ENCODE measurements at regions not wholly inside any gene's neighbourhood (a gene's known extent, or its start where the extent isn't known, plus 50 kb on each side); places are given as distances from the start of the nearest gene placed in this dataset.

- Histone ChIP-seq H4K8ac (ENCODE audit: low read depth, low read length) (no peak overlapping the region), H3K23ac (ENCODE audit: low read depth, low read length, poor library complexity) (no peak overlapping the region), H3K9ac (ENCODE audit: low read depth, low read length, poor library complexity) (no peak overlapping the region), H3K36me3 (replicated peaks in 1 of 2; ENCODE audit: control insufficient read depth in 2 of 2, insufficient read depth in 2 of 2, low read length in 2 of 2) (no peaks in the 10 kb centered on the region), H2AK5ac (ENCODE audit: low read depth, low read length) (no peak overlapping the region), H2BK120ac (ENCODE audit: low read depth, low read length) (no peak overlapping the region), H2AFZ (ENCODE audit: low read length) (no peak overlapping the region), H3K14ac (ENCODE audit: low read length) (no peak overlapping the region), H3K79me1 (ENCODE audit: low read depth, low read length) (no peaks in the 10 kb centered on the region), H3K27me3 (ENCODE audit: control insufficient read depth in 3 of 3, insufficient read depth in 3 of 3, low read depth in 1 of 3, low read length in 3 of 3) (peaks cover 0 to 8% (median 0%) of the 10 kb centered on the region in 3 experiments), H3K4me3 (ENCODE audit: low read length in 2 of 2) (no peak overlapping the region), H3K27ac (replicated peaks; ENCODE audit: low read length) (no peak overlapping the region), H3K4me1 (ENCODE audit: control insufficient read depth in 2 of 2, insufficient read depth in 1 of 2, low read depth in 1 of 2, low read length in 2 of 2) (no peaks in the 10 kb centered on the region), H3K4me2 (ENCODE audit: insufficient read depth, low read length, poor library complexity, severe bottlenecking) (no peak overlapping the region), H2BK12ac (ENCODE audit: low read length) (no peak overlapping the region), H3K9me3 (replicated peaks in 1 of 2; ENCODE audit: control insufficient read depth in 2 of 2, insufficient read depth in 1 of 2, low read depth in 1 of 2, low read length in 2 of 2) (peaks cover 9 to 10% of the 10 kb centered on the region in 2 donors), H2BK5ac (ENCODE audit: low read length) (no peak overlapping the region), H2BK15ac (ENCODE audit: low read length) (no peak overlapping the region), H3K18ac (ENCODE audit: low read length) (no peak overlapping the region), H4K91ac (ENCODE audit: low read depth, low read length, poor library complexity) (no peak overlapping the region), H3K4ac (ENCODE audit: low read length) (no peak overlapping the region)
- WGBS, 2 donors (ENCODE audit: extremely low coverage in 2 of 2, insufficient read length in 2 of 2, insufficient replicate concordance in 1 of 2) = no CpG with 5 or more reads among the region's 2 CpGs
- no peak for DNase-seq (ENCODE audit: low spot score)
These were observed 64.1 kb downstream of the ZDHHC19 start for GRCh38 chr3:196147116-196147515.

GRCh38 chr3:196145468-196146262 lies 63.8 kb upstream of the TFRC start:
- H3K4ac ChIP-seq (ENCODE audit: low read length) = no peak overlapping the region
- H3K4me3 ChIP-seq (ENCODE audit: low read length in 2 of 2) = no peak overlapping the region
- no peak overlapping the region for H2AFZ ChIP-seq (ENCODE audit: low read length)
- H3K27me3 ChIP-seq (ENCODE audit: control insufficient read depth in 3 of 3, insufficient read depth in 3 of 3, low read depth in 1 of 3, low read length in 3 of 3) = peaks cover 0 to 8% (median 0%) of the 10 kb centered on the region in 3 experiments
- H2BK12ac ChIP-seq (ENCODE audit: low read length) = no peak overlapping the region
- H2BK15ac ChIP-seq (ENCODE audit: low read length) = no peak overlapping the region
- no peaks in the 10 kb centered on the region for H3K79me1 ChIP-seq (ENCODE audit: low read depth, low read length)
- no peak overlapping the region for H2AK5ac ChIP-seq (ENCODE audit: low read depth, low read length)
- no peaks in the 10 kb centered on the region for H3K4me1 ChIP-seq (ENCODE audit: control insufficient read depth in 2 of 2, insufficient read depth in 1 of 2, low read depth in 1 of 2, low read length in 2 of 2)
- no peak overlapping the region for H3K18ac ChIP-seq (ENCODE audit: low read length)
- no CpG with 5 or more reads among the region's 18 CpGs for WGBS, 2 donors (ENCODE audit: extremely low coverage in 2 of 2, insufficient read length in 2 of 2, insufficient replicate concordance in 1 of 2)
- peaks cover 9 to 10% of the 10 kb centered on the region in 2 donors for H3K9me3 ChIP-seq (replicated peaks in 1 of 2; ENCODE audit: control insufficient read depth in 2 of 2, insufficient read depth in 1 of 2, low read depth in 1 of 2, low read length in 2 of 2)
- no peak overlapping the region for H4K8ac ChIP-seq (ENCODE audit: low read depth, low read length)
- H3K14ac ChIP-seq (ENCODE audit: low read length) = no peak overlapping the region
- no peak overlapping the region for H3K4me2 ChIP-seq (ENCODE audit: insufficient read depth, low read length, poor library complexity, severe bottlenecking)
- no peak overlapping the region for H3K23ac ChIP-seq (ENCODE audit: low read depth, low read length, poor library complexity)
- DNase-seq (ENCODE audit: low spot score) = no peak
- no peak overlapping the region for H2BK5ac ChIP-seq (ENCODE audit: low read length)
- H2BK120ac ChIP-seq (ENCODE audit: low read depth, low read length) = no peak overlapping the region
- H4K91ac ChIP-seq (ENCODE audit: low read depth, low read length, poor library complexity) = no peak overlapping the region
- H3K27ac ChIP-seq (replicated peaks; ENCODE audit: low read length) = no peak overlapping the region
- no peak overlapping the region for H3K9ac ChIP-seq (ENCODE audit: low read depth, low read length, poor library complexity)
- no peaks in the 10 kb centered on the region for H3K36me3 ChIP-seq (replicated peaks in 1 of 2; ENCODE audit: control insufficient read depth in 2 of 2, insufficient read depth in 2 of 2, low read length in 2 of 2)

- Histone ChIP-seq H4K8ac (ENCODE audit: low read depth, low read length) (no peak overlapping the region), H3K27me3 (ENCODE audit: control insufficient read depth in 3 of 3, insufficient read depth in 3 of 3, low read depth in 1 of 3, low read length in 3 of 3) (peaks cover 0 to 8% (median 0%) of the 10 kb centered on the region in 3 experiments), H3K4me2 (ENCODE audit: insufficient read depth, low read length, poor library complexity, severe bottlenecking) (no peak overlapping the region), H3K23ac (ENCODE audit: low read depth, low read length, poor library complexity) (peak overlapping the region; percentile 89), H2BK12ac (ENCODE audit: low read length) (no peak overlapping the region), H2BK15ac (ENCODE audit: low read length) (no peak overlapping the region), H3K4ac (ENCODE audit: low read length) (peak overlapping the region; percentile 89), H4K91ac (ENCODE audit: low read depth, low read length, poor library complexity) (no peak overlapping the region), H3K14ac (ENCODE audit: low read length) (peak overlapping the region; percentile 71), H3K18ac (ENCODE audit: low read length) (no peak overlapping the region), H2AK5ac (ENCODE audit: low read depth, low read length) (peak overlapping the region; percentile 70), H2BK5ac (ENCODE audit: low read length) (peak overlapping the region; percentile 39), H3K4me3 (ENCODE audit: low read length in 2 of 2) (no peak overlapping the region), H2BK120ac (ENCODE audit: low read depth, low read length) (peak overlapping the region; percentile 91), H3K4me1 (ENCODE audit: control insufficient read depth in 2 of 2, insufficient read depth in 1 of 2, low read depth in 1 of 2, low read length in 2 of 2) (no peaks in the 10 kb centered on the region), H2AFZ (ENCODE audit: low read length) (no peak overlapping the region), H3K36me3 (replicated peaks in 1 of 2; ENCODE audit: control insufficient read depth in 2 of 2, insufficient read depth in 2 of 2, low read length in 2 of 2) (no peaks in the 10 kb centered on the region), H3K9me3 (replicated peaks in 1 of 2; ENCODE audit: control insufficient read depth in 2 of 2, insufficient read depth in 1 of 2, low read depth in 1 of 2, low read length in 2 of 2) (peaks cover 0 to 5% of the 10 kb centered on the region in 2 donors), H3K27ac (replicated peaks; ENCODE audit: low read length) (no peak overlapping the region), H3K79me1 (ENCODE audit: low read depth, low read length) (no peaks in the 10 kb centered on the region), H3K9ac (ENCODE audit: low read depth, low read length, poor library complexity) (no peak overlapping the region)
- no peak for DNase-seq (ENCODE audit: low spot score)
- WGBS, 2 donors (ENCODE audit: extremely low coverage in 2 of 2, insufficient read length in 2 of 2, insufficient replicate concordance in 1 of 2) = no CpG with 5 or more reads among the region's 19 CpGs
These were observed 62.7 kb upstream of the TFRC start for GRCh38 chr3:196144383-196145105.

Measured in neuronal stem cell (in vitro differentiated cells).